Glutamatergic neuron (in vitro differentiated cells): ENCODE measurements at regions not wholly inside any gene's neighbourhood (a gene's known extent, or its start where the extent isn't known, plus 50 kb on each side); places are given as distances from the start of the nearest gene placed in this dataset.

Experiments used
- DNase-seq: peaks from one replicate; pipeline ENCODE4 v3.0.0; 2022
- H3K27ac Mint-ChIP-seq: one replicate; pipeline ENCODE4 v1.8.0; 2020; ENCODE audit warnings: mild to moderate bottlenecking, mixed read lengths, inconsistent platforms; ENCODE audit not compliant: unreplicated experiment
- H3K27me3 Mint-ChIP-seq: one replicate; pipeline ENCODE4 v1.8.0; 2020; ENCODE audit warnings: mild to moderate bottlenecking, moderate library complexity, mixed read lengths, inconsistent platforms; ENCODE audit not compliant: unreplicated experiment
- H3K36me3 Mint-ChIP-seq: one replicate; pipeline ENCODE4 v1.8.0; 2020; ENCODE audit warnings: mild to moderate bottlenecking, mixed read lengths, inconsistent platforms; ENCODE audit not compliant: unreplicated experiment
- H3K4me1 Mint-ChIP-seq: one replicate; pipeline ENCODE4 v1.8.0; 2020; ENCODE audit warnings: mild to moderate bottlenecking, low read depth, mixed read lengths, inconsistent platforms; ENCODE audit not compliant: unreplicated experiment
- H3K4me3 Mint-ChIP-seq: one replicate; pipeline ENCODE4 v1.8.0; 2020; ENCODE audit warnings: mild to moderate bottlenecking, mixed read lengths, inconsistent platforms; ENCODE audit not compliant: unreplicated experiment
- H3K9me3 Mint-ChIP-seq: one replicate; pipeline ENCODE4 v1.8.0; 2020; ENCODE audit warnings: mild to moderate bottlenecking, moderate library complexity, mixed read lengths, inconsistent platforms; ENCODE audit not compliant: unreplicated experiment
- TF ChIP-seq, protein P1 (sequence below): fragments of 200-600 bp; sonication (generic); IDR thresholded peaks from one replicate; pipeline ENCODE4 v1.5.0; 2021; ENCODE audit not compliant: partially characterized antibody, unreplicated experiment

DNA sequence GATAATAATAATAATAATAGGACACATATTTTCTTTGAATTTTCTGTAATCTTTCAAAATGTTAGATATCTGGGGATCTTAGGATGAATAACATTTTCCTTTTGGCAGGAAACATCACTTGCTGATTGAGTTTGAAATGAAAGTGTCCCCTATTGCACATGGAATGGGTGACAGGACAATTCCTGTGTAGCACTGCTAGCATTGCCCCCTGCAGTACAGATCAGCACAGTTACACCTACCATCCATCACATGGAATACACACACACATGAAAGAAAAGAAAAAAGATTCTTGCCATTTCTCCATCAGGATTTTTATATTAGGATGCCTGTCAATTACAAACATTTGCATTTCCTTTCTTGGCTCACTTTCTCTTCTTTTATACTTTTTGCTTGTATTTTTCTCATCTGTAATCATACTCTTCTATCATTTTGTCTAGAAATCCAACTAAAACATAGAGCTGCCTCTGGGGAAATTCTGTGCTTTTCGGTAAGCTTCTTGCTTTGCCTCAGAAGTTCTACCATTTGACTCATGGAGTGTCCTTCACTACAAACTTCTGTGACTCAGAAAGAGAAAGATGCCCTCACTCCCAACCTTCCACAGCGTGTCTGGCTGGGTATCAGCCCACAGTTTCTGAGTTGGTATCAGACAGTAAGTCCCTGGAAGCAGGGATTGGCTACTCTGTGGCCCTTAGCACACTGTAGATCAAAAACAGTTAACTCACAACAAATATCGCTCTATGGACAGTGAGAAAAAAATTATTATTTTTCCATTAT lies 641.2 kb downstream of the PTPRC start:
- no peak overlapping the region for H3K4me3 Mint-ChIP-seq
- no peaks in the 10 kb centered on the region for H3K4me1 Mint-ChIP-seq
- TF ChIP-seq, protein P1, sequence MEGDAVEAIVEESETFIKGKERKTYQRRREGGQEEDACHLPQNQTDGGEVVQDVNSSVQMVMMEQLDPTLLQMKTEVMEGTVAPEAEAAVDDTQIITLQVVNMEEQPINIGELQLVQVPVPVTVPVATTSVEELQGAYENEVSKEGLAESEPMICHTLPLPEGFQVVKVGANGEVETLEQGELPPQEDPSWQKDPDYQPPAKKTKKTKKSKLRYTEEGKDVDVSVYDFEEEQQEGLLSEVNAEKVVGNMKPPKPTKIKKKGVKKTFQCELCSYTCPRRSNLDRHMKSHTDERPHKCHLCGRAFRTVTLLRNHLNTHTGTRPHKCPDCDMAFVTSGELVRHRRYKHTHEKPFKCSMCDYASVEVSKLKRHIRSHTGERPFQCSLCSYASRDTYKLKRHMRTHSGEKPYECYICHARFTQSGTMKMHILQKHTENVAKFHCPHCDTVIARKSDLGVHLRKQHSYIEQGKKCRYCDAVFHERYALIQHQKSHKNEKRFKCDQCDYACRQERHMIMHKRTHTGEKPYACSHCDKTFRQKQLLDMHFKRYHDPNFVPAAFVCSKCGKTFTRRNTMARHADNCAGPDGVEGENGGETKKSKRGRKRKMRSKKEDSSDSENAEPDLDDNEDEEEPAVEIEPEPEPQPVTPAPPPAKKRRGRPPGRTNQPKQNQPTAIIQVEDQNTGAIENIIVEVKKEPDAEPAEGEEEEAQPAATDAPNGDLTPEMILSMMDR: no peak
- no peak for DNase-seq
- H3K9me3 Mint-ChIP-seq: no peaks in the 10 kb centered on the region
- no peaks in the 10 kb centered on the region for H3K36me3 Mint-ChIP-seq
- H3K27me3 Mint-ChIP-seq: no peaks in the 10 kb centered on the region
- no peak overlapping the region for H3K27ac Mint-ChIP-seq

DNA sequence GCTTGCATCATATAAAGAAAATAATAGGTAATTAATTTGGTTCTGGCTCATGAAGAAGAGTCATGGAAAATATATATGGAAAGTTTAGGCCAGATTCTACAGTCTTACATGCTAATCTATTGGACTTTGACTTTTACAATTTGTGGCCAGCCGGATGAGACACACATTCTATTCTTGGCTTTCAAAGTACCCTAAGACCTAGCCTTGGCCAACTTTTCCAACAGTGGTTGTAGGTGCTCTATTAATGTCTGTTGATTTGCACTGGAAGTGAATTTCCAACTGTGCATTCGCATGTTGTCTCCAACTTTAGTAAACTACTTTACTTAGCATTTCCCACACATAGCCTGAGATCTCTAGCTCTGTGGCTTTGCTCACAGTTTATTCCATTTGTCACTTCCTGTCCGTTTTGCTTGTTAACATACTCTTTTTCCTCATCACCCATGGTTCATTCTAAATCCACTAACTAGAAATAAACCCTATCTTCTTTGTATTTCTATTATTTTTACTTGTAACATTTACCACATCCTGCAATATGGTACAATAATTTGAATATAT lies 644.0 kb downstream of the PTPRC start:
- H3K9me3 Mint-ChIP-seq: no peaks in the 10 kb centered on the region
- H3K4me3 Mint-ChIP-seq: no peak overlapping the region
- TF ChIP-seq, protein P1: no peak
- no peaks in the 10 kb centered on the region for H3K4me1 Mint-ChIP-seq
- H3K27ac Mint-ChIP-seq: no peak overlapping the region
- DNase-seq: no peak
- H3K27me3 Mint-ChIP-seq: no peaks in the 10 kb centered on the region
- H3K36me3 Mint-ChIP-seq: no peaks in the 10 kb centered on the region

DNA sequence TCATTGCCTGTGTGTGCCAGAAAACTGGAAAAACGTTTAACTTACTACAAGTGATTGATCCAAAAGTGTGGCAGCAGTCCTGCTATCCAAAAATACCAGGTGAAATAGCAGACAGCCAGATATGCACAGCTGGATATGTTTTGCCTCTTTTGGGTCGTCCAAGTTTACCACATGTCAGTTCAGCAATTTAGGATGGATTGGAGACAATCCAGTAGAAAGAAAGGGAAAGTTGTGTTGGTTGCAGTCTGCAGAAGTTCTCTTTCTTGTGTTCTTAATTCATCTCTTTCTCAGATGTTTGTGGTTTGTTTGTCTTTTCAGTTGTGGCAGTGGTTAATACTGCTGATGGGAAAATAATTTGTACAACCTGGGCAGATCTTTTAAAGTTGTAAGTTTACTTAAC lies 645.0 kb downstream of the PTPRC start:
- no peaks in the 10 kb centered on the region for H3K4me1 Mint-ChIP-seq
- H3K9me3 Mint-ChIP-seq: no peaks in the 10 kb centered on the region
- DNase-seq: no peak
- no peaks in the 10 kb centered on the region for H3K36me3 Mint-ChIP-seq
- H3K4me3 Mint-ChIP-seq: no peak overlapping the region
- no peak overlapping the region for H3K27ac Mint-ChIP-seq
- TF ChIP-seq, protein P1: no peak
- H3K27me3 Mint-ChIP-seq: no peaks in the 10 kb centered on the region

DNA sequence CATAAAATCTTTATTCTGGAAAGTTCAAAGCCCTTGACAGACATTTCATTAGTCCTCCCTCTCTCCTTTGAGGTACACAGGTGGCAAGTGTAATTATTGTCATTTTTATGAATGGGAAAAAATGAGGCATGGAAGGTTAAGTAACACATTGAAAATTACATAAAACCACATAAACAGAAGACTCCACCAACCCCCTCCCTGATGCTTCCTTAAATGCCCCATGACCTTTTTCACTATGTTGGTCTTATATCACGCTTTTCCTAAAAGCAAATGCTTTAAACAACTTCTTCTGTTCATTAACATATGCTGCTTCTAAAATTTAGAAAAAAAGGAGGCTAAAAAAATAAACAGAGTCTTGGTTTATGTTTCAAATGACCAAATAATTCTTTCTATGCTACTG lies 648.4 kb downstream of the PTPRC start:
- Mint-ChIP-seq H3K9me3 (no peaks in the 10 kb centered on the region), H3K4me1 (no peaks in the 10 kb centered on the region), H3K27me3 (no peaks in the 10 kb centered on the region), H3K36me3 (no peaks in the 10 kb centered on the region), H3K27ac (no peak overlapping the region), H3K4me3 (no peak overlapping the region)
- TF ChIP-seq, protein P1: no peak
- no peak for DNase-seq

DNA sequence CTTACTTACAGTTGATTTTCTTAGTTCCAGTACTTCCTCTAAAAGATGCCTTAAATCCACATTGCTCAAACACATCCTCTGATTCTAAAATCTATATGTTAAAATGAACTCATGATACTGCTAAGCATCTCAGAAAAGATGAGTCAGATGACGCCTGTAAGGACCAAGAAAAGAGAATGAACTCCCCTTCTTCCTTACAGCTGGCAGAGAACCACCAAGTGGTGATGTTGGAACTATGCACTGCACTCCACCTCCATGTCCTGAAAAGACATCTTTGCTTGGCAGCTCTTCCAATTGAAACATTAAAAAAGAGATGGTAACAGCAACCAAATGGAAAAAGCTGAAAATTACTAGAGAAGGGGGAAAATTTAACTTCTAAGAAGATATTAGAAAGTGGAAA lies 648.8 kb downstream of the PTPRC start:
- no peak overlapping the region for H3K27ac Mint-ChIP-seq
- no peaks in the 10 kb centered on the region for H3K36me3 Mint-ChIP-seq
- TF ChIP-seq, protein P1: no peak
- H3K9me3 Mint-ChIP-seq: no peaks in the 10 kb centered on the region
- no peaks in the 10 kb centered on the region for H3K27me3 Mint-ChIP-seq
- H3K4me3 Mint-ChIP-seq: no peak overlapping the region
- DNase-seq: no peak
- H3K4me1 Mint-ChIP-seq: no peaks in the 10 kb centered on the region
